Esophagus squamous epithelium (tissue), 5 donors: ENCODE measurements at regions not wholly inside any gene's neighbourhood (a gene's known extent, or its start where the extent isn't known, plus 50 kb on each side); places are given as distances from the start of the nearest gene placed in this dataset.

Source experiments
- DNase-seq: peaks from one replicate; lab custom pipeline; 2025; lab: John Stamatoyannopoulos, UW
- H3K27ac ChIP-seq, 4 donors: fragments of 200-600 bp; sonication (generic); one replicate each; pipeline ENCODE4 v1.5.1; 2016 to 2019; ENCODE audit warnings: mild to moderate bottlenecking in 1 of 4
- H3K27me3 ChIP-seq, 4 donors: fragments of 200-600 bp; sonication (generic); 1 replicate in 3 of 4; 2 replicates in 1 of 4; pipeline versions ENCODE4 v1.5.1 to v1.6.0; 2017 to 2021; ENCODE audit warnings: antibody characterized with exemption in 1 of 4
- H3K36me3 ChIP-seq, 3 donors: fragments of 200-600 bp; sonication (generic); one replicate each; pipeline ENCODE4 v1.5.1; 2016 to 2019
- H3K4me1 ChIP-seq, 3 donors: fragments of 200-600 bp; sonication (generic); one replicate each; pipeline ENCODE4 v1.5.1; 2017 to 2019
- H3K4me3 ChIP-seq, 4 donors: fragments of 200-600 bp; sonication (generic); 1 replicate in 3 of 4; 2 replicates in 1 of 4; pipeline ENCODE4 v1.5.1; 2016 to 2019; ENCODE audit warnings: mild to moderate bottlenecking in 2 of 4, moderate library complexity in 1 of 4
- H3K9me3 ChIP-seq, 3 donors: fragments of 200-600 bp; sonication (generic); one replicate each; pipeline ENCODE4 v1.5.1; 2016 to 2019
- CTCF ChIP-seq, 6 experiments: fragments of 450-650 bp in 4 of 6; fragments of 200-600 bp in 2 of 6; sonication (generic) in 2 of 6; IDR thresholded peaks; one replicate each; pipeline ENCODE4 v1.5.1; 2016 to 2019; ENCODE audit warnings: antibody characterized with exemption in 6 of 6, mild to moderate bottlenecking in 4 of 6, moderate library complexity in 4 of 6
- POLR2A ChIP-seq, 4 donors: fragments of 450-650 bp; IDR thresholded peaks; one replicate each; pipeline ENCODE4 v1.6.1; 2017; ENCODE audit warnings: antibody characterized with exemption in 4 of 4, mild to moderate bottlenecking in 4 of 4, moderate library complexity in 3 of 4
- WGBS, 2 donors: methylation state at CpG; one replicate each; pipeline ENCODE4 v1.1.5; 2018; 5-methylcytosine and 5-hydroxymethylcytosine counted together
- intact Hi-C: fragments of 100-400 bp; cut with DNase I; formaldehyde crosslinking; loops from one replicate; pipeline ENCODE4 v1.15.0; 2022
- donor health status: DM: yes; HTN: yes; CAD: no.

GRCh38 chr3:87615506-87615905 lies 339.1 kb upstream of the POU1F1 start:
- 40 to 57% methylated on average over 2 to 3 of the region's 4 CpGs for whole genome bisulfite sequencing, 2 donors
- Histone ChIP-seq H3K36me3 (no peaks in the 10 kb centered on the region), H3K9me3 (peaks cover 0 to 13% (median 11%) of the 10 kb centered on the region in 3 donors), H3K27ac (no peak overlapping the region), H3K4me3 (no peak overlapping the region), H3K4me1 (no peaks in the 10 kb centered on the region), H3K27me3 (no peaks in the 10 kb centered on the region)
- intact Hi-C loops: no loop called here
- no peak for TF ChIP-seq POLR2A (IDR thresholded peaks at IDR 0.05)
- DNase-seq: no peak

- 87 to 92% methylated on average over 4 of the region's 4 CpGs for WGBS, 2 donors
- intact Hi-C loops: no loop called here
- Histone ChIP-seq H3K4me1 (no peaks in the 10 kb centered on the region), H3K27me3 (no peaks in the 10 kb centered on the region), H3K36me3 (no peaks in the 10 kb centered on the region), H3K27ac (no peak overlapping the region), H3K4me3 (no peak overlapping the region), H3K9me3 (peaks cover 0 to 13% (median 11%) of the 10 kb centered on the region in 3 donors)
- DNase-seq: no peak
- TF ChIP-seq CTCF (IDR thresholded peaks at IDR 0.05): no peak
- TF ChIP-seq POLR2A (IDR thresholded peaks at IDR 0.05): no peak
These were observed 338.6 kb upstream of the POU1F1 start for GRCh38 chr3:87614998-87615397.

GRCh38 chr3:87607234-87607633 lies 330.9 kb upstream of the POU1F1 start:
- no peak overlapping the region for H3K27ac ChIP-seq
- H3K27me3 ChIP-seq: no peaks in the 10 kb centered on the region
- no peaks in the 10 kb centered on the region for H3K4me1 ChIP-seq
- intact Hi-C loops: no loop called here
- no peak overlapping the region for H3K4me3 ChIP-seq
- DNase-seq: no peak
- H3K36me3 ChIP-seq: no peaks in the 10 kb centered on the region
- TF ChIP-seq CTCF (IDR thresholded peaks at IDR 0.05): no peak
- TF ChIP-seq POLR2A (IDR thresholded peaks at IDR 0.05): no peak
- peaks cover 0 to 13% (median 0%) of the 10 kb centered on the region in 3 donors for H3K9me3 ChIP-seq
- 74 to 78% methylated on average over 5 of the region's 5 CpGs for WGBS, 2 donors

GRCh38 chr3:87595798-87596197 lies 319.4 kb upstream of the POU1F1 start:
- no peak for TF ChIP-seq POLR2A (IDR thresholded peaks at IDR 0.05)
- TF ChIP-seq CTCF (IDR thresholded peaks at IDR 0.05): no peak
- intact Hi-C loops: no loop called here
- whole genome bisulfite sequencing, 2 donors: 56 to 62% methylated on average over 4 of the region's 4 CpGs
- Histone ChIP-seq H3K36me3 (no peaks in the 10 kb centered on the region), H3K4me1 (no peaks in the 10 kb centered on the region), H3K27ac (no peak overlapping the region), H3K27me3 (no peaks in the 10 kb centered on the region), H3K9me3 (no peaks in the 10 kb centered on the region), H3K4me3 (no peak overlapping the region)
- DNase-seq: no peak

- no peak for DNase-seq
- H3K27me3 ChIP-seq: no peaks in the 10 kb centered on the region
- TF ChIP-seq POLR2A (IDR thresholded peaks at IDR 0.05) (no peak), CTCF (IDR thresholded peaks at IDR 0.05) (no peak)
- no peaks in the 10 kb centered on the region for H3K9me3 ChIP-seq
- H3K36me3 ChIP-seq: no peaks in the 10 kb centered on the region
- WGBS, 2 donors: 13 to 41% methylated on average over 1 of the region's 1 CpG
- H3K4me3 ChIP-seq: no peak overlapping the region
- no peak overlapping the region for H3K27ac ChIP-seq
- H3K4me1 ChIP-seq: no peaks in the 10 kb centered on the region
- intact Hi-C loops: no loop called here
These were observed 304.9 kb upstream of the POU1F1 start for GRCh38 chr3:87581240-87581639.

GRCh38 chr3:87576752-87577151 lies 300.4 kb upstream of the POU1F1 start:
- intact Hi-C loops: no loop called here
- Histone ChIP-seq H3K9me3 (no peaks in the 10 kb centered on the region), H3K27me3 (no peaks in the 10 kb centered on the region)

More at GRCh38 chr3:87576752-87577151, 300.4 kb upstream of the POU1F1 start:
- no peak for DNase-seq
- Histone ChIP-seq H3K4me3 (no peak overlapping the region), H3K4me1 (no peaks in the 10 kb centered on the region), H3K27ac (no peak overlapping the region), H3K36me3 (no peaks in the 10 kb centered on the region)
- 51 to 55% methylated on average over 4 of the region's 4 CpGs for WGBS, 2 donors
- no peak for TF ChIP-seq CTCF (IDR thresholded peaks at IDR 0.05)
- no peak for TF ChIP-seq POLR2A (IDR thresholded peaks at IDR 0.05)
